Stimulated activated CD8-positive, alpha-beta memory T cell treated with anti-CD3 and anti-CD28 coated beads, Interleukin-7, amount 100 ng/mL, for 48 hours (primary cell): ENCODE measurements at regions not wholly inside any gene's neighbourhood (a gene's known extent, or its start where the extent isn't known, plus 50 kb on each side); places are given as distances from the start of the nearest gene placed in this dataset.
"Not testable (repeated sequence)": the region's sequence is repeated elsewhere in the genome, so short reads cannot be mapped to it uniquely, and the experiment has no call there.

Experiments used
- DNase-seq, 2 donors: peaks; one replicate each; pipeline ENCODE4 v3.0.0-alpha.2; 2020; ENCODE audit warnings: low read depth in 1 of 2; ENCODE audit errors: extremely low read depth in 1 of 2

DNA sequence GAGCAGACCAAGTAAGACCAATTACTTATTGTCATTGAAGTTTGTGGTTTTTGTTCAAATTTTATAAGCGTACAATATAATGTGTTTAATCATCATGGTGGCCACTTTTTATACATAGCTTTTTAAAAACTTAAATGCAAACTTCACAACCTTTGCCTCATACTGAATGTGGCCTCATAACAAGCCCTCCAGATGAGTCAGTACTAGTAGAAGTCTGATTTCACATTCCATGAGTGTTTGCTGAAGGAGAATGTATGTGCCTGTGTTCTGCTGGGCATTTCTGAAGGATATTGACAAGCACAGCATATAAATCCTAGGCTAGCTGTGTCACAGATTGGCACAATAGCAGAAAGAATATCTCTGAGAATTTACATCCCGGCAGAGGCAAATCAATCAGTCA lies 506.4 kb downstream of the TUBA3C start:
- DNase-seq = not testable (repeated sequence)

GRCh38 chr13:18673794-18674193 lies 507.8 kb downstream of the TUBA3C start:
- DNase-seq = not testable (repeated sequence)

GRCh38 chr13:18666585-18666984 lies 515.0 kb downstream of the TUBA3C start:
- not testable (repeated sequence) for DNase-seq

DNA sequence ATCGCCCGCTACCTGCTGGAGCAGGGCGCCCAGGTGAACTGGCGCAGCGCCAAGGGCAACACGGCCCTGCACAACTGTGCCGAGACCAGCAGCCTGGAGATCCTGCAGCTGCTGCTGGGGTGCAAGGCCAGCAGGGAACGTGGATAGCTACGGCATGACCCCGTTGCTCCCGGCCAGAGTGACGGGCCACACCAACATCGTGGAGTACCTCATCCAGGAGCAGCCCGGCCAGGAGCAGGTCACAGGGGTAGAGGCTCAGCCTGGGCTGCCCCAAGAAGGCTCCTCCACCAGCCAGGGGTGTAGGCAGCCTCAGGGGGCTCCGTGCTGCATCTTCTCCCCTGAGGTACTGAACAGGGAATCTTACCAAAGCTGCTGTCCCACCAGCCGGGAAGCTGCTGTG lies 515.9 kb downstream of the TUBA3C start:
- not testable (repeated sequence) for DNase-seq

- DNase-seq = not testable (repeated sequence)
These were observed 516.5 kb downstream of the TUBA3C start for GRCh38 chr13:18665124-18665523.

DNA sequence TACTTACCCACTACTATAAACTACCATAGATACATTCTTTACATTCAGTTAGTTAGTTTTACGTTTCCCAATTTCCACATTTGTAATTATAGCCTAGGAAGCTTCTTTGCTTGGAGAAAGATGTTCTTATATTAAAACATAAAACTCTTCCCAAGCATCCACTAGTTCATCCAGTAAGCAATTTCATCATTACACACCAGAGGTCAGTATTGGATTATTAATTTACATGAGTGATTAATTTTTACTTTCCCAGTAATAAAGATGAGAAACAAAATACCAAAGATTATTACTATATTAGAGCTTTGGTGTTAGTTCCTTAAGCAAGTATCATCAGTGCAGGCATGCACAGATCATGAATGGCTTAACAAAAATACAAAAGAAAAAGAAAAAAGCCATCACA lies 518.4 kb downstream of the TUBA3C start:
- not testable (repeated sequence) for DNase-seq

- DNase-seq = peak in 1 of 2 donors; percentile 0
These were observed 537.9 kb downstream of the TUBA3C start for GRCh38 chr13:18643644-18644172.

DNA sequence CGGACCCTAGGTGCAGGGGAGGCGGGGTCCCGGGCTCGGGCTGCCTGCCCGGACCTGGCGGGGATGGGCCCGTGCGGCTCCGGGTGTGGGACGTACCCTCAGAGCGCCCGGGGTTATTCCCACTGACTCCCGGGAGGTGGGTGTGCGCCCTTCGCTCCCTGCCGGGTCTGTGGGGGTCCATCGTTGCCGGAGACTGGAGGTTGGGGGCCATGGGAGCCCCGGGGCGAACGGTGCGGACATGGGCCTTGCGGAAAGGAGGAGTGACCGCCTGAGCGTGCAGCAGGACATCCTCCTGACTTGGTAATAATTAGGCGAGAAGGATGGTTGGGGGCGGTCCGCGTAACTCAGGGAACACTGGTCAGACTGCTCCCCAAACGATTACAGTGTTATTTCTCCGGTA lies 552.7 kb downstream of the TUBA3C start:
- DNase-seq = not testable (repeated sequence)

DNA sequence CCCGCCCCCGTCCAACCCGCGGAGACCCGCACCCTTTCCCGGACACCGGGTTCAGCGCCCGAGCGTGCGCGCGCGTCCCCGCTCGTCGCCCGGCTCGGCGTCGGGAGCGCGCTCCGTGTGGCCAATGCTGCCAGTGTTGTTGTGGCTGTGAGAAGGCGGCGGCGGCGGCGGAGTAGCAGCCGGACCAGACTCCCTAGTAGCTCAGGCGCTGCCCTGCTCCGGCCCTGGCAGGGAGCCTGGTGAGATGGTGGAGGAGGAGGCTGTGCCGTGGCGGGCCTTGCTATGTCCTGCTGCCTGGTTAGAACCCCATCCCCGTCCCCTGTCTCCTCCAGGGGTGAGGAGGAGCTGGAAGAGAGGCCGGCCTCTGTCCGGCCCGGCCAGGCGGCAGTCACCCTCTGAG lies 553.2 kb downstream of the TUBA3C start:
- DNase-seq = no peak

DNA sequence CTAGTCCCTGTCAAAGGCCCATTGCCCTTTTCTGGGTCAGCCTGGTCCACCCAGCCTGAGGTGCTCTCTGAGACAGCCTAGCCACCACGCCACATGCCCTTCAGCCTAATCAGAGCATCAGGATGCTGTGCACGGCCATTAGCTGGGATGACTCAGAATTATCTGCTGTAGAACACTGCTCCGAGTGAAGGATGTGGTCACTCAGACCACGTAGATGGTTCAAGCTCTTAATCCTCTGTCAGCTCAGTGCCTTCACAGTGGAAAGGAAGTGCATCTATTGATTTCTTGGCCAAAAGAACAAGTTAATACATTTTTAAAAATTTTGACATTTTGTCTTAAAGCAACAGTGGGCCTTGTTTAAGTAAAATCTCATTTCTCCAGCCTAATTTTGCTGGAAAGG lies 557.6 kb downstream of the TUBA3C start:
- DNase-seq = not testable (repeated sequence)

- DNase-seq = not testable (repeated sequence)
These were observed 563.2 kb downstream of the TUBA3C start for GRCh38 chr13:18618442-18618841.

GRCh38 chr13:18610476-18610875 lies 571.1 kb downstream of the TUBA3C start:
- DNase-seq = not testable (repeated sequence)

DNA sequence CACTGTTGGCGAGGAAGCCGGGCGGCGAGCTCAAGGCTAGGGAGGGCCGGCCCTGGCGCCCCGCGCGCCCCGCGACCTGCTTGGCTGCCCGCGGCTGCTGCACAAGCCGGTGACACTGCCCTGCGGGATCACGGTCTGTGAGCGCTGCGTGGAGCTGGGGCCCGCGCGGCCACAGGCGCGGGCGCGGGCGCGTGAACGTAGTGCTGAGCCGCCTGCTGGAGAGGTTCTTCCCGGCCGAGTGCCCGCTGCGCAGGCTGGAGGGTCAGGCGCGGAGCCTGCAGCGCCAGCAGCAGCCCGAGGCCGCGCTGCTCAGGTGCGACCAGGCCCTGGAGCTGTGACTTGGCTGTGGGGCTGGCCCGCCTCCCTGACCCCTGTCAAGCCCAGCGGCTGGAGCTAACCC lies 572.3 kb downstream of the TUBA3C start:
- not testable (repeated sequence) for DNase-seq

GRCh38 chr13:18608851-18609250 lies 572.8 kb downstream of the TUBA3C start:
- DNase-seq = not testable (repeated sequence)

DNA sequence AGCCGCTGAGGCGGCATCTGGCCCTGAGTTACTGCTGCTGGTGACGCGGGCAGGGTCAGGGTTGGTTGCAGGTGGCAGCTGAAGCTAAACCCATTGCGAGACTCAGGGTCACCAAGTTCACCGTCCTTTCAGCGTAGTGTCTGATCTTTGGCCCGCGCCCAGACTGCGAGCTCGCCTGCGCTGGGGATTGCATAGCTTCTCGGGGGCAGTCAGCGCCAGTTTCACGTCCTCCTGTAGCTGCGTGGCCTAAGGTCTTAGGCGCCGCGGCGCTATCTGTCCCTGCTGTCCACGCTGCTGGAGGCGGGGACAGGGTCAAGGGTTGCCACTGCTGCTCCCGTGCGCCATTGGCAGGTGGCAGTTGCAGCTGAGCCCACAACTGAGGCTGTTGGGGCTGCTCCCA lies 581.3 kb downstream of the TUBA3C start:
- not testable (repeated sequence) for DNase-seq

DNA sequence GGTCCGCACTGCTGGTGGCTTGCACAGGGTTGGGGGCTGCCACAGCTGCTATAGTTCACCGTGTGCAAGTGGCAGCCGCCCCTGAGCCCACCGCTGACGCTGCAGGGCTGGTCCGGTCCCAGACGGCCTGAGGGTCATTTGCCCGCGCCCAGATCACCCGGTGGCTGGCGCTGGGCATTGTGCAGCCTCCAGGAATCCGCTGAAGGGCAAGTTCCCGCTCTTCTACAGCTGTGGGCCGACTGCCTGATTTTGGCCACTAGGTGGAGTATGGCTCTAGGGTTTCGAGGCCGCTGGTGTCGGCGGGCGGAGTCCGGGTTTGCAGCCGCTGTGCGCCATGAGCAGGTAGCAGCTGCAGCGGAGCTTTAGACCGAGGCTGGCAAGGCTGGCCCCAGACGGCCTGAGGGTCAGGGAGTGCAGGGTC lies 581.8 kb downstream of the TUBA3C start:
- DNase-seq = not testable (repeated sequence)

GRCh38 chr13:18598543-18598942 lies 583.1 kb downstream of the TUBA3C start:
- not testable (repeated sequence) for DNase-seq

DNA sequence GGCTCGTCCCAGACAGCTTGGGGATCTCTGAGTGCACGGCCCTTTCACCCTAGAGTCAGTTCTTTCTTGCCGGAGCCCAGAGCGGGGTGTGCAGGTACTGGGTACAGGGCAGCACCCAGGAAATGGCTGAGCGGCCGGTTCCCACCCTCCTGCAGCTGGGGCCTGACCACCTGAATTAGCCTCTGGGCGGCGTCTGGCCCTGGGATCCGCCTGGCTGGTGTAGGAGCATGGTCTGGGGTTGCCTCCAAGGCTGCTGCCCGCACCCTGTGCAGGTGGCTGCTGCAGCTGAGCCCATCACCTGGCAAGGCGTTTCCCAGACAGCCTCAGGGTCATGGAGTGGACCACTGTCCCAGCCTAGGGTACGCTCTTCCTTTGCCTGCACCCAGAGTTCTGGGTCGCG lies 583.7 kb downstream of the TUBA3C start:
- not testable (repeated sequence) for DNase-seq

DNA sequence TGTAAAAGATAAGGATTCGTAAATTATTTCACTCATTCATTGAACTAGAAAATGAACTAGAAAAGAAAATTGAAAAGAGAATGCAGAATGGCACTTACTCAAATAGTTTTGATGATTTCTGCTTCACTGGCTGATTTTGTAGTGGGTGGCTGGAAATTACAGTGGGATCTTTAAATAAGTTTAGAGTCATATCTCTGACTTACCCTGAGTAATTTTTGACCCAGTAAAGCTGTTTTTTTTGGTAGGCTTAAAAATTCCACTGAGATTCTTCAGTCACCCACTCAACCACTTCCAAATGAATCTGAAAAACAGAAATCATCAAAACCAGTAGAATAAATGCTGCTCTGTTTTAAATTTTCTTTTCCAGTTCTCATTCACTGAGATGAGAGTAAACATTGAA lies 604.5 kb downstream of the TUBA3C start:
- DNase-seq = not testable (repeated sequence)

- DNase-seq = not testable (repeated sequence)
These were observed 613.7 kb downstream of the TUBA3C start for GRCh38 chr13:18567890-18568289.
